Right lung (tissue), 2 donors: ENCODE measurements at regions not wholly inside any gene's neighbourhood (a gene's known extent, or its start where the extent isn't known, plus 50 kb on each side); places are given as distances from the start of the nearest gene placed in this dataset.

Experiments used
- DNase-seq, 2 donors: peaks; one replicate each; pipeline ENCODE4 v3.0.0-alpha.2; 2013

- DNase-seq: no peak
These were observed 54.7 kb upstream of the TPRG1 start for GRCh38 chr3:189117087-189117486.

- no peak for DNase-seq
These were observed 52.9 kb upstream of the TPRG1 start for GRCh38 chr3:189118896-189119295.

- DNase-seq: no peak
These were observed 51.8 kb upstream of the TPRG1 start for GRCh38 chr3:189119950-189120349.

- no peak for DNase-seq
These were observed 50.7 kb upstream of the TPRG1 start for GRCh38 chr3:189121092-189121491.
